OCI-LY3 (cell line): ENCODE measurements at regions not wholly inside any gene's neighbourhood (a gene's known extent, or its start where the extent isn't known, plus 50 kb on each side); places are given as distances from the start of the nearest gene placed in this dataset.
"Not testable (repeated sequence)": the region's sequence is repeated elsewhere in the genome, so short reads cannot be mapped to it uniquely, and the experiment has no call there.

Experiments used
- EZH2phosphoT487 ChIP-seq: fragments of 200-600 bp; shearing (Covaris generic); IDR thresholded peaks from 2 replicates; pipeline ENCODE4 v1.6.1; 2018; ENCODE audit warnings: antibody characterized with exemption, mixed run types, low read depth
- TF ChIP-seq, protein P1 (sequence below): fragments of 200-600, 300-600 bp; sonication (generic); IDR thresholded peaks from 2 replicates; pipeline ENCODE4 v1.5.1; 2014; ENCODE audit warnings: antibody characterized with exemption, low read length, low read depth

GRCh38 chr2:75823515-75823914, 112.8 kb upstream of the GCFC2 start:
- TF ChIP-seq, protein P1, sequence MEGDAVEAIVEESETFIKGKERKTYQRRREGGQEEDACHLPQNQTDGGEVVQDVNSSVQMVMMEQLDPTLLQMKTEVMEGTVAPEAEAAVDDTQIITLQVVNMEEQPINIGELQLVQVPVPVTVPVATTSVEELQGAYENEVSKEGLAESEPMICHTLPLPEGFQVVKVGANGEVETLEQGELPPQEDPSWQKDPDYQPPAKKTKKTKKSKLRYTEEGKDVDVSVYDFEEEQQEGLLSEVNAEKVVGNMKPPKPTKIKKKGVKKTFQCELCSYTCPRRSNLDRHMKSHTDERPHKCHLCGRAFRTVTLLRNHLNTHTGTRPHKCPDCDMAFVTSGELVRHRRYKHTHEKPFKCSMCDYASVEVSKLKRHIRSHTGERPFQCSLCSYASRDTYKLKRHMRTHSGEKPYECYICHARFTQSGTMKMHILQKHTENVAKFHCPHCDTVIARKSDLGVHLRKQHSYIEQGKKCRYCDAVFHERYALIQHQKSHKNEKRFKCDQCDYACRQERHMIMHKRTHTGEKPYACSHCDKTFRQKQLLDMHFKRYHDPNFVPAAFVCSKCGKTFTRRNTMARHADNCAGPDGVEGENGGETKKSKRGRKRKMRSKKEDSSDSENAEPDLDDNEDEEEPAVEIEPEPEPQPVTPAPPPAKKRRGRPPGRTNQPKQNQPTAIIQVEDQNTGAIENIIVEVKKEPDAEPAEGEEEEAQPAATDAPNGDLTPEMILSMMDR, result not testable (repeated sequence)
- not testable (repeated sequence) for TF ChIP-seq EZH2phosphoT487
